Karpas-422 (cell line): ENCODE measurements at regions not wholly inside any gene's neighbourhood (a gene's known extent, or its start where the extent isn't known, plus 50 kb on each side); places are given as distances from the start of the nearest gene placed in this dataset.
"Not testable (repeated sequence)": the region's sequence is repeated elsewhere in the genome, so short reads cannot be mapped to it uniquely, and the experiment has no call there.

ENCODE experiments used
- DNase-seq: peaks from one replicate; pipeline ENCODE4 v3.0.0-alpha.2; 2015
- H2AFZ ChIP-seq: fragments of 200-600 bp; sonication (generic); 2 replicates; pipeline ENCODE4 v1.6.1; 2014; ENCODE audit warnings: antibody characterized with exemption, low read length, mixed read lengths
- H3K27ac ChIP-seq: fragments of 200-600 bp; sonication (generic); 2 replicates; pipeline ENCODE4 v1.5.1; 2014; ENCODE audit warnings: mild to moderate bottlenecking, low read length, moderate library complexity
- H3K27me3 ChIP-seq: fragments of 200-600 bp; sonication (generic); 2 replicates; pipeline ENCODE4 v1.6.1; 2014; ENCODE audit warnings: low read length, mixed read lengths
- H3K36me3 ChIP-seq: fragments of 200-600 bp; sonication (generic); 2 replicates; pipeline ENCODE4 v1.6.1; 2014; ENCODE audit warnings: low read length, mixed read lengths; ENCODE audit not compliant: insufficient read depth
- H3K4me1 ChIP-seq: fragments of 200-600 bp; sonication (generic); 2 replicates; pipeline ENCODE4 v1.6.1; 2014; ENCODE audit warnings: mild to moderate bottlenecking, low read length, mixed read lengths
- H3K4me2 ChIP-seq: fragments of 200-600 bp; sonication (generic); 2 replicates; pipeline ENCODE4 v1.6.1; 2014; ENCODE audit warnings: low read length, low read depth, mild to moderate bottlenecking; ENCODE audit not compliant: poor library complexity, severe bottlenecking
- H3K4me3 ChIP-seq: fragments of 200-600 bp; sonication (generic); 2 replicates; pipeline ENCODE4 v1.5.1; 2014; ENCODE audit warnings: mild to moderate bottlenecking, antibody characterized with exemption, low read length, mixed read lengths
- H3K79me2 ChIP-seq: fragments of 200-600 bp; sonication (generic); 2 replicates; pipeline ENCODE4 v1.6.1; 2014; ENCODE audit warnings: mild to moderate bottlenecking, low read length, mixed read lengths
- H3K9ac ChIP-seq: fragments of 200-600 bp; sonication (generic); 2 replicates; pipeline ENCODE4 v1.6.0; 2014; ENCODE audit warnings: low read length
- H3K9me2 ChIP-seq: fragments of 200-600 bp; sonication (generic), shearing (Covaris generic); replicated peaks from 2 replicates; pipeline ENCODE4 v1.6.0; 2014; ENCODE audit warnings: mild to moderate bottlenecking, low read length, moderate library complexity; ENCODE audit not compliant: insufficient read depth
- H3K9me3 ChIP-seq: fragments of 300-700, 200-600 bp; sonication (generic); 2 replicates; pipeline ENCODE4 v1.6.1; 2014; ENCODE audit warnings: low read length, mixed read lengths
- H4K20me1 ChIP-seq: fragments of 200-600 bp; sonication (generic); 2 replicates; pipeline ENCODE4 v1.6.1; 2014; ENCODE audit warnings: mild to moderate bottlenecking, antibody characterized with exemption, low read length, low read depth; ENCODE audit not compliant: insufficient read depth

- no peak for DNase-seq
- Histone ChIP-seq H3K27ac (no peak overlapping the region), H3K9me2 (no peaks in the 10 kb centered on the region), H3K9ac (no peak overlapping the region), H3K27me3 (no peaks in the 10 kb centered on the region), H3K4me1 (peaks cover 6% of the 10 kb centered on the region), H3K4me3 (no peak overlapping the region), H3K36me3 (no peaks in the 10 kb centered on the region), H4K20me1 (no peaks in the 10 kb centered on the region), H3K9me3 (no peaks in the 10 kb centered on the region), H3K4me2 (no peak overlapping the region), H2AFZ (no peak overlapping the region), H3K79me2 (no peaks in the 10 kb centered on the region)
These were observed 169.0 kb upstream of the TSC22D2 start for GRCh38 chr3:150238995-150239619.

DNA sequence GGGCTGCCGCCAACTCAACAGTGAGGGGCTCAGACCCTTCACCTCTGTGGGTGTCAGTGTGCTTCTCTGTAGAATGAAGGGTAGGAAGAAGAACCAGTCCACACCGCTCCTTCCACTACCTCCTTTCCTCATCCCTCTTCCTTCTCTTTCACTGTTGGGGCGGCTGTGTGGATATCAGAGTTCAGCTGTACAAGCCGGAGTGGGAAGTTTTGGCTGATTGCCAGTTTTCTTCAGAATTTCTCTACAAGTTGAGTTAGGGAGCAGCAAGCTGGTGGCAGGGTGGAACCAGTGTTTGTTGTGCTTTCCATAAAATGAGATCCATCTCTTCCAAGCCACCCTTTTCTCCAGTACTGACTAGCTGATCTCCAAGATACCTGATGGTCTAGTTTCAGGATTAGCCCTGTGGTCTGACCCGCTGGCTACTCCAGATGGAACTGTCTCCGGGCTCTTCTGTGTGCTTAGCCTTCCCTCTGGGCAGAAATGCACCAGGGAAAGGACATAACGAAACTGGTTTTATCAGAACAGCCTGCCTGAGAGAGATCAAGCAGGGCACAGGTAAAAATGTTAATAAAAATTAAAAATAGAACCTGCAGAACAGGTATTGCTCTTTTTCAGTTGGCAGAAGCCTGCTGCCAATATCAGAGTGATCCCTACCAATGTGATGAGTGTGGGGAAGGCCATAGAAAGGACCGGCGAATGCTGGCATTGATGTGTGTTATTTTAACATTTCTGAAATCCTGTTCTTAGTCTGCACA lies 169.9 kb upstream of the TSC22D2 start:
- no peaks in the 10 kb centered on the region for H3K9me2 ChIP-seq
- no peaks in the 10 kb centered on the region for H3K9me3 ChIP-seq
- H2AFZ ChIP-seq = no peak overlapping the region
- no peaks in the 10 kb centered on the region for H4K20me1 ChIP-seq
- peaks cover 6% of the 10 kb centered on the region for H3K4me1 ChIP-seq
- no peak overlapping the region for H3K4me2 ChIP-seq
- H3K27ac ChIP-seq = no peak overlapping the region
- no peak overlapping the region for H3K4me3 ChIP-seq
- no peaks in the 10 kb centered on the region for H3K36me3 ChIP-seq
- H3K27me3 ChIP-seq = no peaks in the 10 kb centered on the region
- no peak overlapping the region for H3K9ac ChIP-seq
- no peaks in the 10 kb centered on the region for H3K79me2 ChIP-seq
- no peak for DNase-seq

DNA sequence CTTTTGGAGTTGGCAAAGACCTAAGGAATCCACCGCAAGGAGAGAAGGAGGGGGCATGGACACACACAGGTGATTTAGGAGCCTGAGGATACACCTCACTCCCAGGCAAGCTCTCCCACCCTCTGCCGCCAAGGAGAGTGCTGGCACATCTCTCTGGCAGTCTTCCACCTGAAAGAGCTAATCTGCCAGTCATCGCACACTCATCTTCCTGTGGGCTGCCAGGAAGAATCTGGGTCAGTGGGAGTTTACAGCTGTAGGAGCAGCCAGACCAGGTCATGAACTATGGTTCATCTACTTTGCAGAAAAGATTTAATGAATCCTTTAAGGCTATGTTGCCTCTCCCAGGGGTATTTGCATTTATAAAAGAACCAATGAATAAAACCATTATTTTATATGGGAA lies 170.6 kb upstream of the TSC22D2 start:
- H3K4me3 ChIP-seq = no peak overlapping the region
- no peaks in the 10 kb centered on the region for H3K9me3 ChIP-seq
- no peak overlapping the region for H3K4me2 ChIP-seq
- no peaks in the 10 kb centered on the region for H3K9me2 ChIP-seq
- H3K27me3 ChIP-seq = no peaks in the 10 kb centered on the region
- H3K9ac ChIP-seq = no peak overlapping the region
- H3K4me1 ChIP-seq = peaks cover 6% of the 10 kb centered on the region
- no peaks in the 10 kb centered on the region for H3K79me2 ChIP-seq
- no peak for DNase-seq
- H4K20me1 ChIP-seq = no peaks in the 10 kb centered on the region
- H3K36me3 ChIP-seq = no peaks in the 10 kb centered on the region
- H3K27ac ChIP-seq = no peak overlapping the region
- no peak overlapping the region for H2AFZ ChIP-seq

GRCh38 chr3:150236316-150237082 lies 171.6 kb upstream of the TSC22D2 start:
- Histone ChIP-seq H3K79me2 (no peaks in the 10 kb centered on the region), H4K20me1 (no peaks in the 10 kb centered on the region), H3K4me1 (peaks cover 6% of the 10 kb centered on the region), H3K9ac (no peak overlapping the region), H3K36me3 (no peaks in the 10 kb centered on the region), H3K4me2 (no peak overlapping the region), H3K9me2 (no peaks in the 10 kb centered on the region), H2AFZ (no peak overlapping the region), H3K9me3 (no peaks in the 10 kb centered on the region), H3K27ac (no peak overlapping the region), H3K4me3 (no peak overlapping the region), H3K27me3 (no peaks in the 10 kb centered on the region)
- no peak for DNase-seq

DNA sequence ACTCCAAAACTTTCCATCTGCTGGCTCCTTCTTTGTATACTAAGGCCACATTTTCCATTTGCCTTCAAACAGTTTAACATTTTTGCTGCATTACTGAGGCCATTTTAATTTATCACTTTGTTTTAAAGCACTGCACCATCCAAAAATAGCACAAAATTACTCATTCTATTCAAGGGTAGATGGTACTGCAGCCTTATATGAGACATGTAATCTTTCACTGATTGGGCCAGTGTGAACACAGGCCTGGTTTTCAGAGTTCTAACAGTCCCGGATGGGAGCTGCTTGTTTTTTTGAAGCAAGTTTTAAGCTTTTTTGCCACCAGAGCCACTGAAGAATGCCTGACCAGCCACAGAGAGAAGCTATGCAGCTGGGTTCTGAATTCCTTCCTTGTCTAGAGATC lies 172.3 kb upstream of the TSC22D2 start:
- DNase-seq = no peak
- Histone ChIP-seq H3K27me3 (no peaks in the 10 kb centered on the region), H3K36me3 (no peaks in the 10 kb centered on the region), H3K9me2 (no peaks in the 10 kb centered on the region), H3K4me3 (no peak overlapping the region), H4K20me1 (no peaks in the 10 kb centered on the region), H3K4me2 (no peak overlapping the region), H3K4me1 (peaks cover 6% of the 10 kb centered on the region), H3K79me2 (no peaks in the 10 kb centered on the region), H2AFZ (no peak overlapping the region), H3K9ac (no peak overlapping the region), H3K9me3 (no peaks in the 10 kb centered on the region), H3K27ac (no peak overlapping the region)

- Histone ChIP-seq H3K4me1 (peaks cover 8% of the 10 kb centered on the region), H3K9me3 (no peaks in the 10 kb centered on the region), H3K79me2 (no peaks in the 10 kb centered on the region), H2AFZ (no peak overlapping the region), H3K27ac (no peak overlapping the region), H3K9ac (no peak overlapping the region), H3K4me3 (no peak overlapping the region), H3K36me3 (no peaks in the 10 kb centered on the region), H3K9me2 (no peaks in the 10 kb centered on the region), H3K27me3 (no peaks in the 10 kb centered on the region), H3K4me2 (no peak overlapping the region), H4K20me1 (no peaks in the 10 kb centered on the region)
- no peak for DNase-seq
These were observed 175.1 kb upstream of the TSC22D2 start for GRCh38 chr3:150232992-150233451.

GRCh38 chr3:150230037-150230436 lies 178.1 kb upstream of the TSC22D2 start:
- no peaks in the 10 kb centered on the region for H3K27me3 ChIP-seq
- no peak overlapping the region for H3K9ac ChIP-seq
- no peak overlapping the region for H3K4me2 ChIP-seq
- H3K27ac ChIP-seq = no peak overlapping the region
- H3K4me3 ChIP-seq = no peak overlapping the region
- no peaks in the 10 kb centered on the region for H3K79me2 ChIP-seq
- no peaks in the 10 kb centered on the region for H3K9me2 ChIP-seq
- H4K20me1 ChIP-seq = no peaks in the 10 kb centered on the region
- H3K36me3 ChIP-seq = no peaks in the 10 kb centered on the region
- H2AFZ ChIP-seq = no peak overlapping the region
- no peak for DNase-seq
- peaks cover 8% of the 10 kb centered on the region for H3K4me1 ChIP-seq
- no peaks in the 10 kb centered on the region for H3K9me3 ChIP-seq

GRCh38 chr3:150228626-150229025 lies 179.5 kb upstream of the TSC22D2 start:
- H3K27me3 ChIP-seq, H3K4me3 ChIP-seq, H3K79me2 ChIP-seq, DNase-seq, H3K4me1 ChIP-seq, H2AFZ ChIP-seq, H3K9me2 ChIP-seq, H3K27ac ChIP-seq, H3K9ac ChIP-seq, H4K20me1 ChIP-seq, H3K9me3 ChIP-seq, H3K36me3 ChIP-seq: not testable (repeated sequence)
- peak overlapping the region; percentile 30 for H3K4me2 ChIP-seq
